ENCODE measurements at regions not wholly inside any gene's neighbourhood (a gene's known extent, or its start where the extent isn't known, plus 50 kb on each side); places are given as distances from the start of the nearest gene placed in this dataset.

DNA sequence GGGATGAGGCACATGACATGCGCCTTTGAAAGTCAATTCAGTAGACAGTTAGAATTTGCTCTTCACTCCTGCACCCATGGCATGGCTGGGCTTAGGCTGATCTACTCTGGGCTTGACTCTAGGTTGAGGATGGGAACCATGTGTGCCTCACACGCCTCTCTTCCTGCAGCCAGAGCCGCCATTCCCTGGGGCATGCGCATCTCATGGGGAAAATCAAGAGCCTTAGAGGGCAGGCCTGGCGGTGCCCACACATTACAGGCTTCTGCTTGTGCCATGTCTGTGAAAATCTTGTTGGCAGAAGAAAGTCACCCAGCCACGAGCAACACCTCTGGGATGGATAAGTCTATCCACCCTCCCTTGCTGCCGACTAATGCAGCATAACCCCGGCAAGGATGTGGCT is 808.5 kb downstream of the CDH9 start:
- Histone ChIP-seq H3K79me2 (replicated peaks; ENCODE audit: insufficient read depth, low read length) (no peaks in the 10 kb centered on the region), H3K9me3 (ENCODE audit: low read length) (no peaks in the 10 kb centered on the region), H3K4me3 (ENCODE audit: low read length) (no peak overlapping the region), H3K4me2 (ENCODE audit: low read length) (no peak overlapping the region), H3K9me2 (ENCODE audit: insufficient read depth, low read length) (no peaks in the 10 kb centered on the region), H3K9ac (ENCODE audit: low read length) (no peak overlapping the region), H2AFZ (ENCODE audit: low read depth, low read length) (no peak overlapping the region), H3K27me3 (ENCODE audit: insufficient read depth, low read depth, low read length) (no peaks in the 10 kb centered on the region), H3K27ac (ENCODE audit: low read length) (no peak overlapping the region), H4K20me1 (ENCODE audit: insufficient read depth) (no peaks in the 10 kb centered on the region), H3F3A (ENCODE audit: insufficient read depth, low read length, poor library complexity, severe bottlenecking) (no peaks in the 10 kb centered on the region), H3K36me3 (ENCODE audit: insufficient read depth, low read length) (no peaks in the 10 kb centered on the region)
- TF ChIP-seq RAD21 (conservative IDR thresholded peaks at IDR 0.05) (no peak), POLR2AphosphoS5 (IDR thresholded peaks at IDR 0.05) (no peak), EZH2 (IDR thresholded peaks at IDR 0.05; ENCODE audit: borderline replicate concordance, insufficient read depth, low read length, poor library complexity, severe bottlenecking) (no peak), MXI1 (conservative IDR thresholded peaks at IDR 0.05; ENCODE audit: poor library complexity, severe bottlenecking) (no peak), EP300 (conservative IDR thresholded peaks at IDR 0.05; ENCODE audit: poor library complexity, severe bottlenecking) (no peak), SMC3 (conservative IDR thresholded peaks at IDR 0.05; ENCODE audit: poor library complexity) (no peak), TAF1 (IDR thresholded peaks at IDR 0.05; ENCODE audit: low read depth) (no peak)
- TF ChIP-seq, protein P1, sequence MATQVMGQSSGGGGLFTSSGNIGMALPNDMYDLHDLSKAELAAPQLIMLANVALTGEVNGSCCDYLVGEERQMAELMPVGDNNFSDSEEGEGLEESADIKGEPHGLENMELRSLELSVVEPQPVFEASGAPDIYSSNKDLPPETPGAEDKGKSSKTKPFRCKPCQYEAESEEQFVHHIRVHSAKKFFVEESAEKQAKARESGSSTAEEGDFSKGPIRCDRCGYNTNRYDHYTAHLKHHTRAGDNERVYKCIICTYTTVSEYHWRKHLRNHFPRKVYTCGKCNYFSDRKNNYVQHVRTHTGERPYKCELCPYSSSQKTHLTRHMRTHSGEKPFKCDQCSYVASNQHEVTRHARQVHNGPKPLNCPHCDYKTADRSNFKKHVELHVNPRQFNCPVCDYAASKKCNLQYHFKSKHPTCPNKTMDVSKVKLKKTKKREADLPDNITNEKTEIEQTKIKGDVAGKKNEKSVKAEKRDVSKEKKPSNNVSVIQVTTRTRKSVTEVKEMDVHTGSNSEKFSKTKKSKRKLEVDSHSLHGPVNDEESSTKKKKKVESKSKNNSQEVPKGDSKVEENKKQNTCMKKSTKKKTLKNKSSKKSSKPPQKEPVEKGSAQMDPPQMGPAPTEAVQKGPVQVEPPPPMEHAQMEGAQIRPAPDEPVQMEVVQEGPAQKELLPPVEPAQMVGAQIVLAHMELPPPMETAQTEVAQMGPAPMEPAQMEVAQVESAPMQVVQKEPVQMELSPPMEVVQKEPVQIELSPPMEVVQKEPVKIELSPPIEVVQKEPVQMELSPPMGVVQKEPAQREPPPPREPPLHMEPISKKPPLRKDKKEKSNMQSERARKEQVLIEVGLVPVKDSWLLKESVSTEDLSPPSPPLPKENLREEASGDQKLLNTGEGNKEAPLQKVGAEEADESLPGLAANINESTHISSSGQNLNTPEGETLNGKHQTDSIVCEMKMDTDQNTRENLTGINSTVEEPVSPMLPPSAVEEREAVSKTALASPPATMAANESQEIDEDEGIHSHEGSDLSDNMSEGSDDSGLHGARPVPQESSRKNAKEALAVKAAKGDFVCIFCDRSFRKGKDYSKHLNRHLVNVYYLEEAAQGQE (IDR thresholded peaks at IDR 0.05; ENCODE audit: borderline replicate concordance), result no peak
- TF ChIP-seq, protein P2, sequence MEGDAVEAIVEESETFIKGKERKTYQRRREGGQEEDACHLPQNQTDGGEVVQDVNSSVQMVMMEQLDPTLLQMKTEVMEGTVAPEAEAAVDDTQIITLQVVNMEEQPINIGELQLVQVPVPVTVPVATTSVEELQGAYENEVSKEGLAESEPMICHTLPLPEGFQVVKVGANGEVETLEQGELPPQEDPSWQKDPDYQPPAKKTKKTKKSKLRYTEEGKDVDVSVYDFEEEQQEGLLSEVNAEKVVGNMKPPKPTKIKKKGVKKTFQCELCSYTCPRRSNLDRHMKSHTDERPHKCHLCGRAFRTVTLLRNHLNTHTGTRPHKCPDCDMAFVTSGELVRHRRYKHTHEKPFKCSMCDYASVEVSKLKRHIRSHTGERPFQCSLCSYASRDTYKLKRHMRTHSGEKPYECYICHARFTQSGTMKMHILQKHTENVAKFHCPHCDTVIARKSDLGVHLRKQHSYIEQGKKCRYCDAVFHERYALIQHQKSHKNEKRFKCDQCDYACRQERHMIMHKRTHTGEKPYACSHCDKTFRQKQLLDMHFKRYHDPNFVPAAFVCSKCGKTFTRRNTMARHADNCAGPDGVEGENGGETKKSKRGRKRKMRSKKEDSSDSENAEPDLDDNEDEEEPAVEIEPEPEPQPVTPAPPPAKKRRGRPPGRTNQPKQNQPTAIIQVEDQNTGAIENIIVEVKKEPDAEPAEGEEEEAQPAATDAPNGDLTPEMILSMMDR (IDR thresholded peaks at IDR 0.05; ENCODE audit: poor library complexity, severe bottlenecking), result no peak

- Histone ChIP-seq H3K4me2 (ENCODE audit: low read length) (no peak overlapping the region), H3F3A (ENCODE audit: insufficient read depth, low read length, poor library complexity, severe bottlenecking) (no peaks in the 10 kb centered on the region), H2AFZ (ENCODE audit: low read depth, low read length) (no peak overlapping the region), H3K9me3 (ENCODE audit: low read length) (no peaks in the 10 kb centered on the region), H3K9ac (ENCODE audit: low read length) (no peak overlapping the region), H3K27me3 (ENCODE audit: insufficient read depth, low read depth, low read length) (no peaks in the 10 kb centered on the region), H3K36me3 (ENCODE audit: insufficient read depth, low read length) (no peaks in the 10 kb centered on the region), H3K27ac (ENCODE audit: low read length) (no peak overlapping the region), H4K20me1 (ENCODE audit: insufficient read depth) (no peaks in the 10 kb centered on the region), H3K79me2 (replicated peaks; ENCODE audit: insufficient read depth, low read length) (no peaks in the 10 kb centered on the region), H3K9me2 (ENCODE audit: insufficient read depth, low read length) (no peaks in the 10 kb centered on the region), H3K4me3 (ENCODE audit: low read length) (no peak overlapping the region)
- TF ChIP-seq MXI1 (conservative IDR thresholded peaks at IDR 0.05; ENCODE audit: poor library complexity, severe bottlenecking) (no peak), RAD21 (conservative IDR thresholded peaks at IDR 0.05) (no peak), SMC3 (conservative IDR thresholded peaks at IDR 0.05; ENCODE audit: poor library complexity) (no peak), POLR2AphosphoS5 (IDR thresholded peaks at IDR 0.05) (no peak), EZH2 (IDR thresholded peaks at IDR 0.05; ENCODE audit: borderline replicate concordance, insufficient read depth, low read length, poor library complexity, severe bottlenecking) (no peak), EP300 (conservative IDR thresholded peaks at IDR 0.05; ENCODE audit: poor library complexity, severe bottlenecking) (no peak), TAF1 (IDR thresholded peaks at IDR 0.05; ENCODE audit: low read depth) (no peak)
- TF ChIP-seq, protein P1 (IDR thresholded peaks at IDR 0.05; ENCODE audit: borderline replicate concordance), result no peak
- TF ChIP-seq, protein P2 (IDR thresholded peaks at IDR 0.05; ENCODE audit: poor library complexity, severe bottlenecking), result no peak
Observed at GRCh38 chr5:26227245-26227644, 811.1 kb downstream of the CDH9 start.
